Fibroblast of the aortic adventitia (primary cell): ENCODE measurements at regions not wholly inside any gene's neighbourhood (a gene's known extent, or its start where the extent isn't known, plus 50 kb on each side); places are given as distances from the start of the nearest gene placed in this dataset.
A peak's percentile ranks its signal among the peaks of the same experiment; 100 is the strongest.

Experiments used
- DNase-seq: peaks from one replicate; pipeline ENCODE4 v3.0.0-alpha.2; 2010; ENCODE audit warnings: low read depth
- H3K4me3 ChIP-seq: 2 replicates; pipeline ENCODE4 v1.5.1; 2011; ENCODE audit warnings: low read depth, mild to moderate bottlenecking, control low read depth, low read length, moderate library complexity
- CTCF ChIP-seq: IDR thresholded peaks from 2 replicates; pipeline ENCODE4 v1.5.1; 2011; ENCODE audit warnings: mild to moderate bottlenecking, low read length, control low read depth, inconsistent platforms; ENCODE audit not compliant: insufficient read depth

- no peak for TF ChIP-seq CTCF
- no peak for DNase-seq
- no peak overlapping the region for H3K4me3 ChIP-seq
Observed at GRCh38 chr2:15729001-15729400, 137.3 kb downstream of the DDX1 start.

GRCh38 chr2:15729709-15730544 lies 138.3 kb downstream of the DDX1 start:
- TF ChIP-seq CTCF: no peak
- no peak for DNase-seq
- no peak overlapping the region for H3K4me3 ChIP-seq

GRCh38 chr2:15730545-15731212 lies 139.0 kb downstream of the DDX1 start:
- peak; percentile 94 for DNase-seq
- TF ChIP-seq CTCF: no peak
- H3K4me3 ChIP-seq: no peak overlapping the region

- no peak overlapping the region for H3K4me3 ChIP-seq
- TF ChIP-seq CTCF: no peak
- no peak for DNase-seq
Observed at GRCh38 chr2:15731213-15731888, 139.7 kb downstream of the DDX1 start.

GRCh38 chr2:15731889-15732271 lies 140.2 kb downstream of the DDX1 start:
- H3K4me3 ChIP-seq: no peak overlapping the region
- no peak for DNase-seq
- TF ChIP-seq CTCF: no peak

- TF ChIP-seq CTCF: no peak
- H3K4me3 ChIP-seq: no peak overlapping the region
- DNase-seq: no peak
Observed at GRCh38 chr2:15732341-15733077, 140.8 kb downstream of the DDX1 start.
